ENCODE measurements at regions not wholly inside any gene's neighbourhood (a gene's known extent, or its start where the extent isn't known, plus 50 kb on each side); places are given as distances from the start of the nearest gene placed in this dataset.

- no peaks in the 10 kb centered on the region for H3K9me3 ChIP-seq (ENCODE audit: control insufficient read depth in 1 of 2, insufficient read depth in 1 of 2, low read depth in 1 of 2, low read length in 2 of 2)
- intact Hi-C loops (cut with micrococcal nuclease) = no loop called here
- peaks cover 37% of the 10 kb centered on the region for H3K27me3 ChIP-seq (ENCODE audit: insufficient read depth, low read length)
- ChIA-PET POLR2A (no interaction called here), CTCF (no interaction called here), RAD21 (ENCODE audit: low non-redundant PET in 1 of 2, low total read pairs in 2 of 2, uncharacterized antibody in 2 of 2, unreplicated experiment in 2 of 2) (no interaction called here)
- DNase-seq (ENCODE audit: low read depth, low spot score) = no peak
- H3K9me2 ChIP-seq (ENCODE audit: insufficient read depth) = no peaks in the 10 kb centered on the region
- no peaks in the 10 kb centered on the region for H4K20me1 ChIP-seq (ENCODE audit: insufficient read depth)
- H3K79me2 ChIP-seq (ENCODE audit: insufficient read depth, low read length) = no peaks in the 10 kb centered on the region
- TF ChIP-seq SP1 (IDR thresholded peaks at IDR 0.05; ENCODE audit: low read depth) = no peak
- TF ChIP-seq TCF7L2 (IDR thresholded peaks at IDR 0.05; ENCODE audit: borderline replicate concordance, extremely low read depth, insufficient read depth, insufficient read length) = peak; percentile 86
- H3K4me1 ChIP-seq (ENCODE audit: control insufficient read depth in 1 of 2, insufficient read depth in 2 of 2, low read length in 2 of 2) = no peaks in the 10 kb centered on the region
- H3K36me3 ChIP-seq (ENCODE audit: control insufficient read depth in 1 of 2, insufficient read depth in 2 of 2, low read length in 2 of 2) = no peaks in the 10 kb centered on the region
- H2AFZ ChIP-seq (ENCODE audit: low read depth, low read length, poor library complexity, severe bottlenecking) = no peak overlapping the region
- H3K9ac ChIP-seq (ENCODE audit: low read length) = no peak overlapping the region
- no peak overlapping the region for H3K27ac ChIP-seq (ENCODE audit: low read depth, low read length)
- BruUV-seq (replicated peaks) = no TSS peak
- H3K4me2 ChIP-seq (ENCODE audit: low read length) = no peak overlapping the region
- no peak for ATAC-seq
- H3K4me3 ChIP-seq (replicated peaks in 1 of 2; ENCODE audit: low read depth in 1 of 2, low read length in 2 of 2) = no peak overlapping the region
Observed at GRCh38 chr6:98716341-98716740, 118.0 kb upstream of the POU3F2 start.

DNA sequence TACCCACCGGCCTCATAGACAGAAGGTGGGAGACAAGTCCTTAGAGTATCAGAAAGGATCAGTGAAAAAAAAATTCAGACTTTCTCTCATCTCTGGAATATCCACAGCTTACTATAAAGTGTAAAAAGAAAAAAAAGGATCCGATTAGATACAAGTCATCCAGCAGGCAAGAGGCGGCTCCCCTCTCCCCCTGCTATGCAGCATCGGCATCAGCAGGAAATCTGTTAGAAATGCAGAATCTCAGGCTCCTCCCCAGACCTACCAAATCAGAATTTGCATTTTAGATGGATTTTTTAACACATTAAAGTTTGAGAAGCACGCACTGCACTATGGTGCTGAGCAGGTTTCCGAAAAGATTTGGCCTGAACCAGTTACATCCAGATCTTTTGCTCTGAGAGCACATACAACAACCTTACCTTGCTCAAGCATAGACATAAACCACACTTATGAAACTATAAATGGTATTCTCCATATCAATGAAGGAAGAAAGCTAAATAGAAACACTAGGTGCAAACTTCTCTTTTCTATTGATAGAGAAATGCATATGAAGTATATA is 117.0 kb upstream of the POU3F2 start:
- no peak for DNase-seq (ENCODE audit: low read depth, low spot score)
- intact Hi-C loops (cut with micrococcal nuclease) = no loop called here
- Histone ChIP-seq H3K4me1 (ENCODE audit: control insufficient read depth in 1 of 2, insufficient read depth in 2 of 2, low read length in 2 of 2) (no peaks in the 10 kb centered on the region), H3K79me2 (ENCODE audit: insufficient read depth, low read length) (no peaks in the 10 kb centered on the region), H3K27me3 (ENCODE audit: insufficient read depth, low read length) (peaks cover 48% of the 10 kb centered on the region), H2AFZ (ENCODE audit: low read depth, low read length, poor library complexity, severe bottlenecking) (no peak overlapping the region), H4K20me1 (ENCODE audit: insufficient read depth) (no peaks in the 10 kb centered on the region), H3K36me3 (ENCODE audit: control insufficient read depth in 1 of 2, insufficient read depth in 2 of 2, low read length in 2 of 2) (no peaks in the 10 kb centered on the region), H3K9ac (ENCODE audit: low read length) (no peak overlapping the region), H3K4me3 (replicated peaks in 1 of 2; ENCODE audit: low read depth in 1 of 2, low read length in 2 of 2) (no peak overlapping the region), H3K4me2 (ENCODE audit: low read length) (no peak overlapping the region), H3K9me2 (ENCODE audit: insufficient read depth) (no peaks in the 10 kb centered on the region), H3K9me3 (ENCODE audit: control insufficient read depth in 1 of 2, insufficient read depth in 1 of 2, low read depth in 1 of 2, low read length in 2 of 2) (no peaks in the 10 kb centered on the region), H3K27ac (ENCODE audit: low read depth, low read length) (no peak overlapping the region)
- CTCF ChIA-PET = no interaction called here
- ATAC-seq = no peak
- RAD21 ChIA-PET (ENCODE audit: low non-redundant PET in 1 of 2, low total read pairs in 2 of 2, uncharacterized antibody in 2 of 2, unreplicated experiment in 2 of 2) = no interaction called here
- POLR2A ChIA-PET = no interaction called here
- BruUV-seq (replicated peaks) = no TSS peak
- TF ChIP-seq, protein P1, sequence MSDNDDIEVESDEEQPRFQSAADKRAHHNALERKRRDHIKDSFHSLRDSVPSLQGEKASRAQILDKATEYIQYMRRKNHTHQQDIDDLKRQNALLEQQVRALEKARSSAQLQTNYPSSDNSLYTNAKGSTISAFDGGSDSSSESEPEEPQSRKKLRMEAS (IDR thresholded peaks at IDR 0.05) = no peak
- TF ChIP-seq EZH2 (IDR thresholded peaks at IDR 0.05) = no peak
- no peak for TF ChIP-seq POLR2AphosphoS5 (IDR thresholded peaks at IDR 0.05; ENCODE audit: low read depth, low read length)
- TF ChIP-seq CBX3 (IDR thresholded peaks at IDR 0.05; ENCODE audit: low read depth) = no peak
- TF ChIP-seq, protein P2, sequence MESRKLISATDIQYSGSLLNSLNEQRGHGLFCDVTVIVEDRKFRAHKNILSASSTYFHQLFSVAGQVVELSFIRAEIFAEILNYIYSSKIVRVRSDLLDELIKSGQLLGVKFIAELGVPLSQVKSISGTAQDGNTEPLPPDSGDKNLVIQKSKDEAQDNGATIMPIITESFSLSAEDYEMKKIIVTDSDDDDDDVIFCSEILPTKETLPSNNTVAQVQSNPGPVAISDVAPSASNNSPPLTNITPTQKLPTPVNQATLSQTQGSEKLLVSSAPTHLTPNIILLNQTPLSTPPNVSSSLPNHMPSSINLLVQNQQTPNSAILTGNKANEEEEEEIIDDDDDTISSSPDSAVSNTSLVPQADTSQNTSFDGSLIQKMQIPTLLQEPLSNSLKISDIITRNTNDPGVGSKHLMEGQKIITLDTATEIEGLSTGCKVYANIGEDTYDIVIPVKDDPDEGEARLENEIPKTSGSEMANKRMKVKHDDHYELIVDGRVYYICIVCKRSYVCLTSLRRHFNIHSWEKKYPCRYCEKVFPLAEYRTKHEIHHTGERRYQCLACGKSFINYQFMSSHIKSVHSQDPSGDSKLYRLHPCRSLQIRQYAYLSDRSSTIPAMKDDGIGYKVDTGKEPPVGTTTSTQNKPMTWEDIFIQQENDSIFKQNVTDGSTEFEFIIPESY (IDR thresholded peaks at IDR 0.05; ENCODE audit: extremely low read depth, insufficient replicate concordance, low read length) = no peak
- TF ChIP-seq, protein P3, sequence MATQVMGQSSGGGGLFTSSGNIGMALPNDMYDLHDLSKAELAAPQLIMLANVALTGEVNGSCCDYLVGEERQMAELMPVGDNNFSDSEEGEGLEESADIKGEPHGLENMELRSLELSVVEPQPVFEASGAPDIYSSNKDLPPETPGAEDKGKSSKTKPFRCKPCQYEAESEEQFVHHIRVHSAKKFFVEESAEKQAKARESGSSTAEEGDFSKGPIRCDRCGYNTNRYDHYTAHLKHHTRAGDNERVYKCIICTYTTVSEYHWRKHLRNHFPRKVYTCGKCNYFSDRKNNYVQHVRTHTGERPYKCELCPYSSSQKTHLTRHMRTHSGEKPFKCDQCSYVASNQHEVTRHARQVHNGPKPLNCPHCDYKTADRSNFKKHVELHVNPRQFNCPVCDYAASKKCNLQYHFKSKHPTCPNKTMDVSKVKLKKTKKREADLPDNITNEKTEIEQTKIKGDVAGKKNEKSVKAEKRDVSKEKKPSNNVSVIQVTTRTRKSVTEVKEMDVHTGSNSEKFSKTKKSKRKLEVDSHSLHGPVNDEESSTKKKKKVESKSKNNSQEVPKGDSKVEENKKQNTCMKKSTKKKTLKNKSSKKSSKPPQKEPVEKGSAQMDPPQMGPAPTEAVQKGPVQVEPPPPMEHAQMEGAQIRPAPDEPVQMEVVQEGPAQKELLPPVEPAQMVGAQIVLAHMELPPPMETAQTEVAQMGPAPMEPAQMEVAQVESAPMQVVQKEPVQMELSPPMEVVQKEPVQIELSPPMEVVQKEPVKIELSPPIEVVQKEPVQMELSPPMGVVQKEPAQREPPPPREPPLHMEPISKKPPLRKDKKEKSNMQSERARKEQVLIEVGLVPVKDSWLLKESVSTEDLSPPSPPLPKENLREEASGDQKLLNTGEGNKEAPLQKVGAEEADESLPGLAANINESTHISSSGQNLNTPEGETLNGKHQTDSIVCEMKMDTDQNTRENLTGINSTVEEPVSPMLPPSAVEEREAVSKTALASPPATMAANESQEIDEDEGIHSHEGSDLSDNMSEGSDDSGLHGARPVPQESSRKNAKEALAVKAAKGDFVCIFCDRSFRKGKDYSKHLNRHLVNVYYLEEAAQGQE (IDR thresholded peaks at IDR 0.05; ENCODE audit: low read depth) = no peak
- no peak for TF ChIP-seq ATF3 (IDR thresholded peaks at IDR 0.05)
- TF ChIP-seq POLR2A (IDR thresholded peaks at IDR 0.05; ENCODE audit: borderline replicate concordance, extremely low read depth, insufficient read depth, insufficient read length) = no peak
- TF ChIP-seq CTCF (IDR thresholded peaks at IDR 0.05 in 2 of 3, conservative IDR thresholded peaks at IDR 0.05 in 1 of 3; ENCODE audit: borderline replicate concordance in 1 of 3, insufficient read depth in 1 of 3, low read depth in 2 of 3, low read length in 2 of 3) = no peak
- no peak for TF ChIP-seq ZFX (IDR thresholded peaks at IDR 0.05)
- no peak for TF ChIP-seq SRF (IDR thresholded peaks at IDR 0.05; ENCODE audit: low read depth)

Data from HCT116 (cell line).